SK-N-SH (cell line): ENCODE measurements at regions not wholly inside any gene's neighbourhood (a gene's known extent, or its start where the extent isn't known, plus 50 kb on each side); places are given as distances from the start of the nearest gene placed in this dataset.
A peak's percentile ranks its signal among the peaks of the same experiment; 100 is the strongest.

ENCODE experiments used
- CTCF ChIA-PET: fragments of 300-600, 350-600 bp; formaldehyde crosslinking; extraction: SDS; loops from one replicate; lab custom pipeline; 2021; lab: Yijun Ruan, JAX
- POLR2A ChIA-PET: fragments of 350-600 bp; sonication (Branson Sonifier 250); formaldehyde crosslinking; extraction: SDS; loops from one replicate; lab custom pipeline; 2020; ENCODE audit warnings: antibody characterized with exemption, inconsistent platforms; lab: Yijun Ruan, JAX
- DNase-seq: peaks from one replicate; pipeline ENCODE4 v3.0.0; 2012
- H2AFZ ChIP-seq: fragments of 200-600 bp; sonication (generic); 2 replicates; pipeline ENCODE4 v1.8.1; 2016; ENCODE audit warnings: antibody characterized with exemption, mild to moderate bottlenecking, low read depth
- H3F3A ChIP-seq: fragments of 200-600 bp; sonication (generic); replicated peaks from 2 replicates; pipeline ENCODE3; 2016; ENCODE audit warnings: antibody characterized with exemption, mild to moderate bottlenecking; ENCODE audit not compliant: insufficient read depth
- H3K27ac ChIP-seq, 2 experiments: fragments of 200-500 bp in 1 of 2; fragments of 200-600 bp in 1 of 2; sonication (Bioruptor generic) in 1 of 2; sonication (generic), shearing (Covaris generic) in 1 of 2; 2 replicates each; pipeline versions ENCODE4 v1.5.1 to v1.6.1; 2014 to 2016; ENCODE audit warnings: low read depth in 2 of 2, inconsistent platforms in 1 of 2, low read length in 1 of 2, mild to moderate bottlenecking in 1 of 2, mixed read lengths in 1 of 2
- H3K27me3 ChIP-seq: fragments of 200-600 bp; sonication (generic), shearing (Covaris generic); 2 replicates; pipeline ENCODE4 v1.6.1; 2016; ENCODE audit warnings: mixed run types; ENCODE audit not compliant: insufficient read depth
- H3K36me3 ChIP-seq, 2 experiments: fragments of 200-500 bp in 1 of 2; fragments of 200-600 bp in 1 of 2; sonication (Bioruptor generic) in 1 of 2; sonication (generic) in 1 of 2; replicated peaks in 1 of 2; 2 replicates each; pipeline versions ENCODE3 to v1.5.1; 2014 to 2016; ENCODE audit warnings: low read length in 1 of 2, mild to moderate bottlenecking in 1 of 2; ENCODE audit not compliant: insufficient read depth in 2 of 2, control insufficient read depth in 1 of 2
- H3K4me1 ChIP-seq, 2 experiments: fragments of 200-500 bp in 1 of 2; fragments of 200-600 bp in 1 of 2; sonication (Bioruptor generic) in 1 of 2; sonication (generic), shearing (Covaris generic) in 1 of 2; 2 replicates each; pipeline versions ENCODE4 v1.5.1 to v1.6.1; 2014 to 2016; ENCODE audit warnings: low read depth in 1 of 2, low read length in 1 of 2, mixed run types in 1 of 2; ENCODE audit not compliant: insufficient read depth in 2 of 2, control insufficient read depth in 1 of 2
- H3K4me2 ChIP-seq: fragments of 200-600 bp; sonication (generic), shearing (Covaris generic); 2 replicates; pipeline ENCODE4 v1.6.1; 2017; ENCODE audit warnings: mixed run types
- H3K4me3 ChIP-seq, 2 experiments: fragments of 200-500 bp in 1 of 2; fragments of 200-600 bp in 1 of 2; sonication (Bioruptor generic) in 1 of 2; sonication (generic), shearing (Covaris generic) in 1 of 2; 2 replicates each; pipeline versions ENCODE4 v1.5.1 to v1.8.1; 2014 to 2016; ENCODE audit warnings: low read depth in 2 of 2, inconsistent platforms in 1 of 2, low read length in 1 of 2, mild to moderate bottlenecking in 1 of 2, mixed read lengths in 1 of 2, moderate library complexity in 1 of 2
- H3K79me2 ChIP-seq: fragments of 200-600 bp; sonication (generic); 2 replicates; pipeline ENCODE4 v1.8.1; 2017; ENCODE audit warnings: mild to moderate bottlenecking; ENCODE audit not compliant: insufficient read depth
- H3K9ac ChIP-seq: fragments of 200-600 bp; sonication (generic); 2 replicates; pipeline ENCODE4 v1.6.1; 2017; ENCODE audit warnings: mixed run types
- H3K9me2 ChIP-seq: fragments of 200-600 bp; sonication (generic); 2 replicates; pipeline ENCODE4 v1.6.1; 2017; ENCODE audit warnings: mixed run types
- H3K9me3 ChIP-seq: fragments of 200-600 bp; sonication (generic); 2 replicates; pipeline ENCODE4 v1.6.1; 2017; ENCODE audit warnings: mixed run types, mild to moderate bottlenecking, moderate library complexity
- H4K20me1 ChIP-seq: fragments of 200-600 bp; sonication (generic); 2 replicates; pipeline ENCODE4 v1.6.1; 2017; ENCODE audit warnings: mild to moderate bottlenecking, mixed run types; ENCODE audit not compliant: insufficient read depth
- EP300 ChIP-seq, 2 experiments: IDR thresholded peaks; 2 replicates each; pipeline versions ENCODE4 v1.4.0 to v1.6.1; 2012; ENCODE audit warnings: borderline replicate concordance in 1 of 2, low read depth in 1 of 2, low read length in 1 of 2
- FOSL2 ChIP-seq: IDR thresholded peaks from 2 replicates; pipeline ENCODE4 v1.4.0; 2012; ENCODE audit warnings: low read depth, mild to moderate bottlenecking, moderate library complexity, borderline replicate concordance
- FOXM1 ChIP-seq: IDR thresholded peaks from 2 replicates; pipeline ENCODE4 v1.4.0; 2012; ENCODE audit warnings: low read depth, mild to moderate bottlenecking
- JUND ChIP-seq: IDR thresholded peaks from 2 replicates; pipeline ENCODE4 v1.4.0; 2012
- MXI1 ChIP-seq: IDR thresholded peaks from 2 replicates; pipeline ENCODE4 v1.6.1; 2012; ENCODE audit warnings: mild to moderate bottlenecking, low read depth, low read length, improper control_type of control experiment
- RAD21 ChIP-seq: IDR thresholded peaks from 2 replicates; pipeline ENCODE4 v1.6.1; 2012; ENCODE audit warnings: mild to moderate bottlenecking, low read length
- RFX5 ChIP-seq: IDR thresholded peaks from 2 replicates; pipeline ENCODE4 v1.6.1; 2012; ENCODE audit warnings: mild to moderate bottlenecking, improper control_type of control experiment, low read length
- RXRA ChIP-seq: IDR thresholded peaks from 2 replicates; pipeline ENCODE4 v1.4.0; 2012; ENCODE audit warnings: low read depth, mild to moderate bottlenecking, borderline replicate concordance
- SIN3A ChIP-seq: IDR thresholded peaks from 2 replicates; pipeline ENCODE4 v1.6.1; 2012; ENCODE audit warnings: low read depth, mild to moderate bottlenecking, low read length, moderate library complexity, borderline replicate concordance
- SMC3 ChIP-seq: IDR thresholded peaks from 2 replicates; pipeline ENCODE4 v1.6.1; 2012; ENCODE audit warnings: low read depth, low read length, improper control_type of control experiment
- TAF1 ChIP-seq: IDR thresholded peaks from 2 replicates; pipeline ENCODE4 v1.6.1; 2012; ENCODE audit warnings: low read depth, mild to moderate bottlenecking, low read length, moderate library complexity, borderline replicate concordance
- TCF12 ChIP-seq: IDR thresholded peaks from 2 replicates; pipeline ENCODE4 v1.4.0; 2012
- TEAD4 ChIP-seq: IDR thresholded peaks from 2 replicates; pipeline ENCODE4 v1.4.0; 2012; ENCODE audit warnings: mild to moderate bottlenecking, borderline replicate concordance; ENCODE audit not compliant: insufficient read depth
- YY1 ChIP-seq: IDR thresholded peaks from 2 replicates; pipeline ENCODE4 v1.4.0; 2012; ENCODE audit warnings: low read depth, mild to moderate bottlenecking
- WGBS: methylation state at CpG from one replicate; pipeline ENCODE4 v1.1.6; 2017; ENCODE audit warnings: low lambda C conversion rate; 5-methylcytosine and 5-hydroxymethylcytosine counted together
- TF ChIP-seq, protein P1 (sequence below): IDR thresholded peaks from 2 replicates; pipeline ENCODE4 v1.6.1; 2012; ENCODE audit warnings: mild to moderate bottlenecking, low read depth, low read length, moderate library complexity
- TF ChIP-seq, protein P2 (sequence below): IDR thresholded peaks from 2 replicates; pipeline ENCODE4 v1.4.0; 2012; ENCODE audit warnings: low read depth, borderline replicate concordance
- TF ChIP-seq, protein P3 (sequence below): IDR thresholded peaks from 2 replicates; pipeline ENCODE4; 2012

DNA sequence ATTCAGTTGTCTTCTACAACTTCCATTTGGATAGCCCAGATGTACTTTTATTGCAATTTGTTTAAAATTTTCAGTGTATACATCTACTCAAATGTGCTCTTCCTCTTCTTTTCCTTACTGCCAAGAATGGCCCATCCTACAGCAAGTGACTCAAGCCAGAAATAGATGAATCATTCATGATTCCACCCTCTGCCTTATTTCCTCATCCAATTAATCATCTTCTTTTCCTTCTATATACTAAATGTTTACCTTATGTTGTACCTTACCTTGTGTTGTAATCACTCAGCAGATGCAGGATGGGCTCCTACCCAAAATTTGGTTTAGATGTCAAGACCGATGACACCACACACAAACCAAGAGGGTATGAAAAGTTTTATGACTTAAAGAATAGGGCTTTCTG, 437.8 kb downstream of the GRXCR1 start (continued):
- TF ChIP-seq, protein P1, sequence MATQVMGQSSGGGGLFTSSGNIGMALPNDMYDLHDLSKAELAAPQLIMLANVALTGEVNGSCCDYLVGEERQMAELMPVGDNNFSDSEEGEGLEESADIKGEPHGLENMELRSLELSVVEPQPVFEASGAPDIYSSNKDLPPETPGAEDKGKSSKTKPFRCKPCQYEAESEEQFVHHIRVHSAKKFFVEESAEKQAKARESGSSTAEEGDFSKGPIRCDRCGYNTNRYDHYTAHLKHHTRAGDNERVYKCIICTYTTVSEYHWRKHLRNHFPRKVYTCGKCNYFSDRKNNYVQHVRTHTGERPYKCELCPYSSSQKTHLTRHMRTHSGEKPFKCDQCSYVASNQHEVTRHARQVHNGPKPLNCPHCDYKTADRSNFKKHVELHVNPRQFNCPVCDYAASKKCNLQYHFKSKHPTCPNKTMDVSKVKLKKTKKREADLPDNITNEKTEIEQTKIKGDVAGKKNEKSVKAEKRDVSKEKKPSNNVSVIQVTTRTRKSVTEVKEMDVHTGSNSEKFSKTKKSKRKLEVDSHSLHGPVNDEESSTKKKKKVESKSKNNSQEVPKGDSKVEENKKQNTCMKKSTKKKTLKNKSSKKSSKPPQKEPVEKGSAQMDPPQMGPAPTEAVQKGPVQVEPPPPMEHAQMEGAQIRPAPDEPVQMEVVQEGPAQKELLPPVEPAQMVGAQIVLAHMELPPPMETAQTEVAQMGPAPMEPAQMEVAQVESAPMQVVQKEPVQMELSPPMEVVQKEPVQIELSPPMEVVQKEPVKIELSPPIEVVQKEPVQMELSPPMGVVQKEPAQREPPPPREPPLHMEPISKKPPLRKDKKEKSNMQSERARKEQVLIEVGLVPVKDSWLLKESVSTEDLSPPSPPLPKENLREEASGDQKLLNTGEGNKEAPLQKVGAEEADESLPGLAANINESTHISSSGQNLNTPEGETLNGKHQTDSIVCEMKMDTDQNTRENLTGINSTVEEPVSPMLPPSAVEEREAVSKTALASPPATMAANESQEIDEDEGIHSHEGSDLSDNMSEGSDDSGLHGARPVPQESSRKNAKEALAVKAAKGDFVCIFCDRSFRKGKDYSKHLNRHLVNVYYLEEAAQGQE: no peak
- TF ChIP-seq TEAD4 (no peak), SMC3 (no peak), SIN3A (no peak), RXRA (no peak), RAD21 (no peak)

DNA sequence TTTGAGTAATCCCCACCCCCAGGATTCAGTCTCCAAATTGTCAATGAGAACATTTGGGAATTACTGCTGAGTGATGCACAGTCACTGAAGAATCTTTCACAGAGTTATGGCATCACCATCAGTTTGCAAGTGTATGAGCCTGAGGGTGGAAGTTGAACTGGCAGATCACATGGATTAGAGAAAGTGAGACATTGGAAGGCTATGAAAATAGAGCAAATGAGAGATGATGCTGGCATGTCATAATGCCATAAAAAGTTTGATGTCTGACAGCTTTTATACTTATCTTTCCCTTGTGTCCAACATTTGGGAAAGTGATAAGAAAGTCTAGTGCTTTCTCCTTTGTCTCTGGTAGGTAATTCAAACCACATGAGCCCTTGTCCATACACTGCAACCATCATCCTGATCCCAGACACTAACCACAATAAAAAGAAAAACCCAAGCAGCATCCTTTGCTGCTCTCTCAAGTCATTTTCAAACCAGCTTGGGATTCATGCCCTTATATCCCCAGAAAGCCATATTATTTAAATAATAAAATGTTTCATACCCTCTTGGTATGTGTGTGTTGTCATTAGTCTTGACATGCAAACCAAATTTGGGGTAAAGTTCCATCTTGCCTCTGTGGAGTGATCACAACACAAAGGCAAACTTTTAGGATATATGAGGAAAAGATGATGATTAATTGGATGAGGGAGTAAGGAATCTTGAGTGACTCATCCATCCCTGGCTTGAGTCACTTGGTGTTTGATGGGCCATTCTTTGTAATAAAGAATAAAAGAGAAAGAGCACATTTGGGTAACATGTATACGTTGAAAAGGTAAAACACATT, 438.9 kb downstream of the GRXCR1 start:
- H3K36me3 ChIP-seq: no peaks in the 10 kb centered on the region
- peaks cover 0 to 12% of the 10 kb centered on the region in 2 experiments; a peak in 1 of 4 replicates for H3K4me1 ChIP-seq
- CTCF ChIA-PET: no interaction called here
- H3K9ac ChIP-seq: peak overlapping the region; percentile 32; the same call in 1 of the 2 replicates
- H3K27me3 ChIP-seq: no peaks in the 10 kb centered on the region
- H3K4me2 ChIP-seq: peak overlapping the region; percentile 45; the same call in 1 of the 2 replicates
- TF ChIP-seq MXI1: no peak
- no peak for TF ChIP-seq RAD21
- TF ChIP-seq JUND: peak; percentile 88
- TF ChIP-seq, protein P2, sequence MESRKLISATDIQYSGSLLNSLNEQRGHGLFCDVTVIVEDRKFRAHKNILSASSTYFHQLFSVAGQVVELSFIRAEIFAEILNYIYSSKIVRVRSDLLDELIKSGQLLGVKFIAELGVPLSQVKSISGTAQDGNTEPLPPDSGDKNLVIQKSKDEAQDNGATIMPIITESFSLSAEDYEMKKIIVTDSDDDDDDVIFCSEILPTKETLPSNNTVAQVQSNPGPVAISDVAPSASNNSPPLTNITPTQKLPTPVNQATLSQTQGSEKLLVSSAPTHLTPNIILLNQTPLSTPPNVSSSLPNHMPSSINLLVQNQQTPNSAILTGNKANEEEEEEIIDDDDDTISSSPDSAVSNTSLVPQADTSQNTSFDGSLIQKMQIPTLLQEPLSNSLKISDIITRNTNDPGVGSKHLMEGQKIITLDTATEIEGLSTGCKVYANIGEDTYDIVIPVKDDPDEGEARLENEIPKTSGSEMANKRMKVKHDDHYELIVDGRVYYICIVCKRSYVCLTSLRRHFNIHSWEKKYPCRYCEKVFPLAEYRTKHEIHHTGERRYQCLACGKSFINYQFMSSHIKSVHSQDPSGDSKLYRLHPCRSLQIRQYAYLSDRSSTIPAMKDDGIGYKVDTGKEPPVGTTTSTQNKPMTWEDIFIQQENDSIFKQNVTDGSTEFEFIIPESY: no peak
- TF ChIP-seq TCF12: peak; percentile 79
- peak; percentile 24; the same call in 1 of the 2 replicates for TF ChIP-seq RXRA
- TF ChIP-seq TEAD4: peak; percentile 29; the same call in 1 of the 2 replicates
- peak; percentile 95 for TF ChIP-seq FOSL2
- no peak for TF ChIP-seq YY1
- TF ChIP-seq RFX5: no peak
- peak in 1 of 2 experiments; percentile 66; a peak in 1 of 4 replicates for TF ChIP-seq EP300 (IDR thresholded peaks at IDR 0.05; ENCODE audit: borderline replicate concordance in 1 of 2, low read depth in 1 of 2, low read length in 1 of 2)
- TF ChIP-seq, protein P3, sequence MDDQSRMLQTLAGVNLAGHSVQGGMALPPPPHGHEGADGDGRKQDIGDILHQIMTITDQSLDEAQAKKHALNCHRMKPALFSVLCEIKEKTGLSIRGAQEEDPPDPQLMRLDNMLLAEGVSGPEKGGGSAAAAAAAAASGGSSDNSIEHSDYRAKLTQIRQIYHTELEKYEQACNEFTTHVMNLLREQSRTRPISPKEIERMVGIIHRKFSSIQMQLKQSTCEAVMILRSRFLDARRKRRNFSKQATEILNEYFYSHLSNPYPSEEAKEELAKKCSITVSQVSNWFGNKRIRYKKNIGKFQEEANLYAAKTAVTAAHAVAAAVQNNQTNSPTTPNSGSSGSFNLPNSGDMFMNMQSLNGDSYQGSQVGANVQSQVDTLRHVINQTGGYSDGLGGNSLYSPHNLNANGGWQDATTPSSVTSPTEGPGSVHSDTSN: peak; percentile 88
- no peak for TF ChIP-seq TAF1
- no peak for TF ChIP-seq FOXM1
- peak overlapping the region; percentile 41; the same call in 1 of the 2 replicates for H2AFZ ChIP-seq
- no peaks in the 10 kb centered on the region for H3K9me3 ChIP-seq
- H4K20me1 ChIP-seq: no peaks in the 10 kb centered on the region
- H3K27ac ChIP-seq: peak overlapping the region in 1 of 2 experiments; percentile 81; a peak in 2 of 4 replicates
- H3K79me2 ChIP-seq: no peaks in the 10 kb centered on the region
- peaks cover 26% of the 10 kb centered on the region for H3F3A ChIP-seq
- no peak for DNase-seq
- POLR2A ChIA-PET: no interaction called here
- no peaks in the 10 kb centered on the region for H3K9me2 ChIP-seq
- WGBS: 5% methylated on average over 1 of the region's 1 CpG
- H3K4me3 ChIP-seq: no peak overlapping the region
